MCF 10A (cell line): ENCODE measurements at regions not wholly inside any gene's neighbourhood (a gene's known extent, or its start where the extent isn't known, plus 50 kb on each side); places are given as distances from the start of the nearest gene placed in this dataset.

Source experiments
- BruUV-seq: library from RNA; stranded (reverse); fragments of 400-500 nt; replicated peaks from 2 replicates; lab custom pipeline; 2021; lab: Mats Ljungman, UMichigan
- CTCF ChIA-PET: fragments of 300-600 bp; sonication (Branson Sonifier 250); formaldehyde crosslinking; extraction: SDS; loops from one replicate; lab custom pipeline; 2021; ENCODE audit warnings: antibody characterized with exemption, inconsistent platforms; lab: Yijun Ruan, JAX
- POLR2A ChIA-PET: fragments of 300-600, 350-650 bp; sonication (Branson Sonifier 250); formaldehyde crosslinking; extraction: SDS; loops from one replicate; lab custom pipeline; 2020; ENCODE audit warnings: antibody characterized with exemption, inconsistent platforms; lab: Yijun Ruan, JAX
- DNase-seq: peaks from one replicate; pipeline ENCODE4 v3.0.0-alpha.2; 2018; ENCODE audit not compliant: unreplicated experiment
- H3K27ac Mint-ChIP-seq: one replicate; pipeline ENCODE4 v1.8.0; 2022; ENCODE audit warnings: mild to moderate bottlenecking, low read depth, mixed read lengths; ENCODE audit not compliant: unreplicated experiment
- H3K27me3 Mint-ChIP-seq: one replicate; pipeline ENCODE4 v1.8.0; 2022; ENCODE audit warnings: mixed read lengths; ENCODE audit not compliant: insufficient read depth, unreplicated experiment
- H3K36me3 Mint-ChIP-seq: one replicate; pipeline ENCODE4 v1.8.0; 2022; ENCODE audit warnings: mild to moderate bottlenecking, moderate library complexity, mixed read lengths; ENCODE audit not compliant: insufficient read depth, unreplicated experiment
- H3K4me1 Mint-ChIP-seq: one replicate; pipeline ENCODE4 v1.8.0; 2022; ENCODE audit warnings: mixed read lengths; ENCODE audit not compliant: insufficient read depth, unreplicated experiment
- H3K4me3 Mint-ChIP-seq: one replicate; pipeline ENCODE4 v1.8.0; 2022; ENCODE audit warnings: mild to moderate bottlenecking, moderate library complexity, mixed read lengths; ENCODE audit not compliant: unreplicated experiment
- H3K9me3 Mint-ChIP-seq: one replicate; pipeline ENCODE4 v1.8.0; 2022; ENCODE audit warnings: mixed read lengths; ENCODE audit not compliant: unreplicated experiment
- intact Hi-C: fragments of 100-400 bp; cut with micrococcal nuclease; formaldehyde crosslinking; loops from 2 replicates; pipeline ENCODE4 v1.14.1; 2022
- TF ChIP-seq, protein P1 (sequence below): fragments of 200-600 bp; IDR thresholded peaks from one replicate; pipeline ENCODE4 v1.8.0; 2022; ENCODE audit warnings: antibody characterized with exemption, mild to moderate bottlenecking; ENCODE audit not compliant: unreplicated experiment

DNA sequence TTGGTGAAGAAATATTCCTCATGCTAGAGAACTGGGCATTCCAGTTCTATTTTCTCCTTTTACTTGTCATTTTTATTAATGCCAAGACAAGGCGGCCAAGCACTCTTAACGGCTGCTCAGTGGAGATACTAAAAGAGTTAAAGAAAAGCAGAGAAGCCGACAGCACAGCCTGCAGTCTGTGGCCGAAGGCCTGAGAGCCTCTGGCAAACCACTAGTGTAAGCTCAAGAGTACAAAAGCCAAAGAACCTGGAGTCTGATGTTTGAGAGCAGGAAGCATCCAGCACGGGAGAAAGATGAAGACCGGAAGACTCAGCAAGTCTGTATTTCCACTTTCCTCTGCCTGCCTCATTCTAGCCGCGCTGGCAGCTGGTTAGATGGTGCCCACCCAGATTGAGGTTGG lies 167.1 kb upstream of the FUT9 start:
- TF ChIP-seq, protein P1, sequence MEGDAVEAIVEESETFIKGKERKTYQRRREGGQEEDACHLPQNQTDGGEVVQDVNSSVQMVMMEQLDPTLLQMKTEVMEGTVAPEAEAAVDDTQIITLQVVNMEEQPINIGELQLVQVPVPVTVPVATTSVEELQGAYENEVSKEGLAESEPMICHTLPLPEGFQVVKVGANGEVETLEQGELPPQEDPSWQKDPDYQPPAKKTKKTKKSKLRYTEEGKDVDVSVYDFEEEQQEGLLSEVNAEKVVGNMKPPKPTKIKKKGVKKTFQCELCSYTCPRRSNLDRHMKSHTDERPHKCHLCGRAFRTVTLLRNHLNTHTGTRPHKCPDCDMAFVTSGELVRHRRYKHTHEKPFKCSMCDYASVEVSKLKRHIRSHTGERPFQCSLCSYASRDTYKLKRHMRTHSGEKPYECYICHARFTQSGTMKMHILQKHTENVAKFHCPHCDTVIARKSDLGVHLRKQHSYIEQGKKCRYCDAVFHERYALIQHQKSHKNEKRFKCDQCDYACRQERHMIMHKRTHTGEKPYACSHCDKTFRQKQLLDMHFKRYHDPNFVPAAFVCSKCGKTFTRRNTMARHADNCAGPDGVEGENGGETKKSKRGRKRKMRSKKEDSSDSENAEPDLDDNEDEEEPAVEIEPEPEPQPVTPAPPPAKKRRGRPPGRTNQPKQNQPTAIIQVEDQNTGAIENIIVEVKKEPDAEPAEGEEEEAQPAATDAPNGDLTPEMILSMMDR = no peak
- ChIA-PET CTCF (no interaction called here), POLR2A (no interaction called here)
- no peak overlapping the region for H3K27ac Mint-ChIP-seq
- BruUV-seq = no TSS peak
- intact Hi-C loops = no loop called here
- no peak for DNase-seq
- H3K36me3 Mint-ChIP-seq = no peaks in the 10 kb centered on the region
- H3K9me3 Mint-ChIP-seq = no peaks in the 10 kb centered on the region
- H3K4me3 Mint-ChIP-seq = no peak overlapping the region
- H3K27me3 Mint-ChIP-seq = peaks cover 45% of the 10 kb centered on the region
- H3K4me1 Mint-ChIP-seq = no peaks in the 10 kb centered on the region

DNA sequence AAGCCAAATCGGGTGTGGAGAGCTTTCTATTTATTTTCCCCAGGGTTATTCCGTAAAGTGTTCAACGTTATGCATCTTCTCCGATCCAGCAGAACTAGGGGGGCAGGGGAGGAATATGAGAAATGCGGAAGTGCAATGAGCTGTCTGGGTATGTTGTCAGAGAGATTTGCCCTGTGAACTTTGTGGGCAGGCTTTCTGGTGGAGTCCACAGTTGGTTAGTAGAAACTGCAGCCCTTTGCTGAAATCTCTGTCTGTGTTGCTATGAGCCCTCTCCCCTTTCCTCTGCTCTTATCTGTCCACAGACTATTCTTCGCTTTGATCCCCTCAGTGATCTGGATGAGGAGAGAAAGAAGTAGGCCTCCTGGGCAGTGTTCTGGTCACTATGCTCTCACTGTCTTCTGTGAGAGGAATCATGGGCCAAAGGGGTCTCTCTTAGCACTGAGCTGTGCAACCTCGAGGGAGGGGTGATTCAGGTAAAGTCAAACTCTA lies 158.9 kb upstream of the FUT9 start:
- H3K27me3 Mint-ChIP-seq = peaks cover 21% of the 10 kb centered on the region
- ChIA-PET CTCF (interaction anchor here (2.4 kb wide), 1 partner anchor 9 kb away, joined by 7 read pairs; no protein-coding TSS in a partner anchor), POLR2A (no interaction called here)
- DNase-seq = no peak
- no peak overlapping the region for H3K27ac Mint-ChIP-seq
- H3K36me3 Mint-ChIP-seq = no peaks in the 10 kb centered on the region
- H3K9me3 Mint-ChIP-seq = no peaks in the 10 kb centered on the region
- intact Hi-C loops = no loop called here
- no peak overlapping the region for H3K4me3 Mint-ChIP-seq
- TF ChIP-seq, protein P1 = no peak
- BruUV-seq = no TSS peak
- H3K4me1 Mint-ChIP-seq = no peaks in the 10 kb centered on the region

DNA sequence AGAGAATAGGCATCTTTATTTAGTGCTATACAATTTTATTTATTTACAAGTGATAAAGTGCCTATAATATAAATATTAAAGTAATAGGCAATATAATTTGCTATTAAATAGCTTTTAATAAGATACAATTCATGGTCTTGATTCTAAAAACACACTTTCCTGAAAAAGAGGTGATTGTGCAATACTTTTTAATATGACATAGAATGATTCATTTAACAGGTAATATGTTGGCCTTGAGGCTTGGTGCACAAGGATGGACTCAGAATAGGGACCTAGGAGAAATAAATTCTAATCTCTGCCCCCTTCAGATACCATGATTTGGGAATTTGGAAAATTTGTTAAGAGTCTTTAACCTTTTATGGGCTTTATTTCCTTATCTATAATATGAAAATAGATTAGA lies 149.9 kb upstream of the FUT9 start:
- Mint-ChIP-seq H3K27ac (no peak overlapping the region), H3K36me3 (no peaks in the 10 kb centered on the region), H3K4me3 (no peak overlapping the region), H3K4me1 (no peaks in the 10 kb centered on the region), H3K9me3 (no peaks in the 10 kb centered on the region), H3K27me3 (peaks cover 16% of the 10 kb centered on the region)
- ChIA-PET POLR2A (no interaction called here), CTCF (interaction anchor here (0.7 to 2.5 kb wide), 3 partner anchors 9 to 303 kb away, joined by 3 to 7 read pairs (median 3); no protein-coding TSS in a partner anchor)
- DNase-seq = no peak
- intact Hi-C loops = loop anchor here (2.0 kb wide), 1 partner anchor 435 kb away; no protein-coding TSS in a partner anchor
- TF ChIP-seq, protein P1 = no peak
- BruUV-seq = no TSS peak

DNA sequence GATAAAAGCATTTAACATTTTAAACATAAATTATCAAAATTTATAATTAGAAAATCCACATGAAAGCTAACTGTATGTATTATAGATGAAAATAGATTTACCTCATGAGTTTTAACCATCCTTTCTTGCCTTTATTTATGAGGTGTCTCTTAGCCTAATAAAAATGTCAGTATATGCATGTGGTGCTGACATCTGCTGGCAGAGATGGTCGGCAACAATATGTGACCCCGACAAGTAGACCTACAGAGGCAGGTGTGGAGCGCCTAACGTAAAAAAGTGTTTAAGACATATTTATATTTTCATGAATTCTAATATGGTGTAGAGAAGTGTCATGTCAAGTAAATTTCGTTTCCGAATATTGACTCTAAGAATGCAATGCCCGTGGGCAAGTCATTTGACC lies 149.0 kb upstream of the FUT9 start:
- DNase-seq = peak; percentile 14
- Mint-ChIP-seq H3K4me3 (no peak overlapping the region), H3K27me3 (peaks cover 16% of the 10 kb centered on the region), H3K4me1 (no peaks in the 10 kb centered on the region), H3K9me3 (no peaks in the 10 kb centered on the region), H3K36me3 (no peaks in the 10 kb centered on the region), H3K27ac (no peak overlapping the region)
- BruUV-seq = no TSS peak
- ChIA-PET POLR2A (no interaction called here), CTCF (interaction anchor here (1.0 to 2.5 kb wide), 6 partner anchors 10 to 437 kb away, joined by 3 to 10 read pairs (median 4); no protein-coding TSS in a partner anchor)
- intact Hi-C loops = loop anchor here (2.0 kb wide), 1 partner anchor 436 kb away; no protein-coding TSS in a partner anchor
- TF ChIP-seq, protein P1 = peak; percentile 21
